Urothelium cell line (cell line): ENCODE measurements at regions not wholly inside any gene's neighbourhood (a gene's known extent, or its start where the extent isn't known, plus 50 kb on each side); places are given as distances from the start of the nearest gene placed in this dataset.

Source experiments
- DNase-seq: peaks from one replicate; pipeline ENCODE4 v3.0.0; 2011; ENCODE audit warnings: low spot score, mixed read lengths
- FAIRE-seq: peaks from 2 replicates; lab custom pipeline; 2011; peaks lifted over from hg19 to GRCh38; lab: Jason Lieb, UNC

DNA sequence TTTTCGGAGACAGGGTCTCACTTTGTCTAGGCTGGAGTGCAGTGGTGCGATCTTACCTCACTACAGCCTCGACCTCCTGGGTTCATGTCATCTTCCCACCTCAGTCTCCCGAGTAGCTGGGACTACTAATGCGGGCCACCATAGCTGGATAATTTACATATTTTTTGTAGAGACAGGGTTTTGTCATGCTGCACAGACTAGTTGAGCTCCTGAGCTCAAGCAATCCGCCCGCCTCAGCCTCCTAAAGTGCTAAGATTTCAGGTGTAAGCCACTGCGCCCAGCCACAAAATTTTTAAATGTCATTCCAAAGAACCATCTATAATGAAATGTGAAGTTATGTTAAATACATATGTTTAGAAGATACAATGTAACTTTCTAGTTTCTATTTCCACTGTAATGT lies 4747.7 kb upstream of the OR11H1 start:
- no peak for DNase-seq
- no peak for FAIRE-seq

DNA sequence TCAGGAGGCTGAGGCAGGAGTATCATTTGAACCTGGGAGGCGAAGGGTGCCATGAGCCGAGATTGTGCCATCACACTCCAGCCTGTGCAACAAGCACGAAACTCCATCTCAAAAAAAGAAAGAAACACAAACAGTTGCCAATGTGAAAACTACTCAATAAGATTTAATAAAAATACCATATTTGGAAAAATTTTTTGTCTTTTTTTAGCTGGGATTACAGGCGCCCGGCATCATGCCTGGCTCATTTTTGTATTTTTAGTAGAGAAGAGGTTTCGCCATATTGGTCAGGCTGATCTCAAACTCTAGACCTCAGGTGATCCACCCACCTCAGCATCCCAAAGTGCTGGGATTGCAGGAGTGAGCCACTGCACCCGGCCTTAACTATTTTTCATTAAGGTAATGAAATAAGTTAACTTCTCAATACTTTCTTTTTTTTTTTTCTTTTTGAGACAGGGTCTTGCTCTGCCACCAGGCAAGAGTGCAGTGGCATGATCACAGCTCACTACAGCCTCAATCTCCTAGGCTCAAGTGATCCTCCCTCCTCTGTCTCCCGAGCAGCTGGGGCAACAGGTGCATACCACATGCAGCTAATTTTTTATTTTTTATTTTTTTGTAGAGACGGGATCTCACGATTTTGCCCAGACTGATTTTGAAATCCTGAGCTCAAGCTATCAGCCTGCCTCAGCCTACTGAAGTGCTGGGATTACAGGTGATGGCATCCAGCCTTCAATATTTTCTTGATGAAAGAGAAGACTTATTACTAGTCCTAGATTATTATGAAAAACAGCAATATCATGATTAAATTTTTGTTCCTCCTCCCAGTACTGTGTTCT lies 4746.2 kb upstream of the OR11H1 start:
- no peak for DNase-seq

More for the DNA sequence above, 4746.2 kb upstream of the OR11H1 start:
- FAIRE-seq = no peak
